SK-N-SH (cell line): ENCODE measurements at regions not wholly inside any gene's neighbourhood (a gene's known extent, or its start where the extent isn't known, plus 50 kb on each side); places are given as distances from the start of the nearest gene placed in this dataset.

ENCODE experiments used
- CTCF ChIA-PET: fragments of 300-600, 350-600 bp; formaldehyde crosslinking; extraction: SDS; loops from one replicate; lab custom pipeline; 2021; lab: Yijun Ruan, JAX
- POLR2A ChIA-PET: fragments of 350-600 bp; sonication (Branson Sonifier 250); formaldehyde crosslinking; extraction: SDS; loops from one replicate; lab custom pipeline; 2020; ENCODE audit warnings: antibody characterized with exemption, inconsistent platforms; lab: Yijun Ruan, JAX
- DNase-seq: peaks from one replicate; pipeline ENCODE4 v3.0.0; 2012
- H2AFZ ChIP-seq: fragments of 200-600 bp; sonication (generic); 2 replicates; pipeline ENCODE4 v1.8.1; 2016; ENCODE audit warnings: antibody characterized with exemption, mild to moderate bottlenecking, low read depth
- H3F3A ChIP-seq: fragments of 200-600 bp; sonication (generic); replicated peaks from 2 replicates; pipeline ENCODE3; 2016; ENCODE audit warnings: antibody characterized with exemption, mild to moderate bottlenecking; ENCODE audit not compliant: insufficient read depth
- H3K27ac ChIP-seq, 2 experiments: fragments of 200-500 bp in 1 of 2; fragments of 200-600 bp in 1 of 2; sonication (Bioruptor generic) in 1 of 2; sonication (generic), shearing (Covaris generic) in 1 of 2; 2 replicates each; pipeline versions ENCODE4 v1.5.1 to v1.6.1; 2014 to 2016; ENCODE audit warnings: low read depth in 2 of 2, inconsistent platforms in 1 of 2, low read length in 1 of 2, mild to moderate bottlenecking in 1 of 2, mixed read lengths in 1 of 2
- H3K27me3 ChIP-seq: fragments of 200-600 bp; sonication (generic), shearing (Covaris generic); 2 replicates; pipeline ENCODE4 v1.6.1; 2016; ENCODE audit warnings: mixed run types; ENCODE audit not compliant: insufficient read depth
- H3K36me3 ChIP-seq, 2 experiments: fragments of 200-500 bp in 1 of 2; fragments of 200-600 bp in 1 of 2; sonication (Bioruptor generic) in 1 of 2; sonication (generic) in 1 of 2; replicated peaks in 1 of 2; 2 replicates each; pipeline versions ENCODE3 to v1.5.1; 2014 to 2016; ENCODE audit warnings: low read length in 1 of 2, mild to moderate bottlenecking in 1 of 2; ENCODE audit not compliant: insufficient read depth in 2 of 2, control insufficient read depth in 1 of 2
- H3K4me1 ChIP-seq, 2 experiments: fragments of 200-500 bp in 1 of 2; fragments of 200-600 bp in 1 of 2; sonication (Bioruptor generic) in 1 of 2; sonication (generic), shearing (Covaris generic) in 1 of 2; 2 replicates each; pipeline versions ENCODE4 v1.5.1 to v1.6.1; 2014 to 2016; ENCODE audit warnings: low read depth in 1 of 2, low read length in 1 of 2, mixed run types in 1 of 2; ENCODE audit not compliant: insufficient read depth in 2 of 2, control insufficient read depth in 1 of 2
- H3K4me2 ChIP-seq: fragments of 200-600 bp; sonication (generic), shearing (Covaris generic); 2 replicates; pipeline ENCODE4 v1.6.1; 2017; ENCODE audit warnings: mixed run types
- H3K4me3 ChIP-seq, 2 experiments: fragments of 200-500 bp in 1 of 2; fragments of 200-600 bp in 1 of 2; sonication (Bioruptor generic) in 1 of 2; sonication (generic), shearing (Covaris generic) in 1 of 2; 2 replicates each; pipeline versions ENCODE4 v1.5.1 to v1.8.1; 2014 to 2016; ENCODE audit warnings: low read depth in 2 of 2, inconsistent platforms in 1 of 2, low read length in 1 of 2, mild to moderate bottlenecking in 1 of 2, mixed read lengths in 1 of 2, moderate library complexity in 1 of 2
- H3K79me2 ChIP-seq: fragments of 200-600 bp; sonication (generic); 2 replicates; pipeline ENCODE4 v1.8.1; 2017; ENCODE audit warnings: mild to moderate bottlenecking; ENCODE audit not compliant: insufficient read depth
- H3K9ac ChIP-seq: fragments of 200-600 bp; sonication (generic); 2 replicates; pipeline ENCODE4 v1.6.1; 2017; ENCODE audit warnings: mixed run types
- H3K9me2 ChIP-seq: fragments of 200-600 bp; sonication (generic); 2 replicates; pipeline ENCODE4 v1.6.1; 2017; ENCODE audit warnings: mixed run types
- H3K9me3 ChIP-seq: fragments of 200-600 bp; sonication (generic); 2 replicates; pipeline ENCODE4 v1.6.1; 2017; ENCODE audit warnings: mixed run types, mild to moderate bottlenecking, moderate library complexity
- H4K20me1 ChIP-seq: fragments of 200-600 bp; sonication (generic); 2 replicates; pipeline ENCODE4 v1.6.1; 2017; ENCODE audit warnings: mild to moderate bottlenecking, mixed run types; ENCODE audit not compliant: insufficient read depth
- CTCF ChIP-seq: fragments of 200-600 bp; sonication (generic); IDR thresholded peaks from 2 replicates; pipeline ENCODE4 v1.6.1; 2017; ENCODE audit warnings: antibody characterized with exemption, mild to moderate bottlenecking, moderate library complexity
- EP300 ChIP-seq, 2 experiments: IDR thresholded peaks; 2 replicates each; pipeline versions ENCODE4 v1.4.0 to v1.6.1; 2012; ENCODE audit warnings: borderline replicate concordance in 1 of 2, low read depth in 1 of 2, low read length in 1 of 2
- FOXJ3 ChIP-seq: sonication (generic); formaldehyde crosslinking; IDR thresholded peaks from 2 replicates; pipeline ENCODE4 v1.5.1; 2020; ENCODE audit warnings: mild to moderate bottlenecking, missing genetic modification reagents
- FOXM1 ChIP-seq: IDR thresholded peaks from 2 replicates; pipeline ENCODE4 v1.4.0; 2012; ENCODE audit warnings: low read depth, mild to moderate bottlenecking
- GABPA ChIP-seq: IDR thresholded peaks from 2 replicates; pipeline ENCODE4 v1.4.0; 2012; ENCODE audit warnings: low read depth, mild to moderate bottlenecking
- GATA2 ChIP-seq: sonication (generic); formaldehyde crosslinking; IDR thresholded peaks from 2 replicates; pipeline ENCODE4 v1.5.0; 2020; ENCODE audit warnings: mild to moderate bottlenecking, missing genetic modification reagents
- MXI1 ChIP-seq: IDR thresholded peaks from 2 replicates; pipeline ENCODE4 v1.6.1; 2012; ENCODE audit warnings: mild to moderate bottlenecking, low read depth, low read length, improper control_type of control experiment
- NFIC ChIP-seq: IDR thresholded peaks from 2 replicates; pipeline ENCODE4 v1.4.0; 2012; ENCODE audit warnings: borderline replicate concordance
- NRF1 ChIP-seq: IDR thresholded peaks from 2 replicates; pipeline ENCODE4 v1.6.1; 2012; ENCODE audit warnings: low read depth, mild to moderate bottlenecking, low read length
- RCOR1 ChIP-seq: fragments of 150-350 bp; IDR thresholded peaks from 2 replicates; pipeline ENCODE4 v1.6.1; 2017; ENCODE audit warnings: antibody characterized with exemption, low read length
- RFX5 ChIP-seq: IDR thresholded peaks from 2 replicates; pipeline ENCODE4 v1.6.1; 2012; ENCODE audit warnings: mild to moderate bottlenecking, improper control_type of control experiment, low read length
- RXRA ChIP-seq: IDR thresholded peaks from 2 replicates; pipeline ENCODE4 v1.4.0; 2012; ENCODE audit warnings: low read depth, mild to moderate bottlenecking, borderline replicate concordance
- SMC3 ChIP-seq: IDR thresholded peaks from 2 replicates; pipeline ENCODE4 v1.6.1; 2012; ENCODE audit warnings: low read depth, low read length, improper control_type of control experiment
- YY1 ChIP-seq: IDR thresholded peaks from 2 replicates; pipeline ENCODE4 v1.4.0; 2012; ENCODE audit warnings: low read depth, mild to moderate bottlenecking
- ZBTB33 ChIP-seq: IDR thresholded peaks from 2 replicates; pipeline ENCODE4 v1.4.0; 2012; ENCODE audit warnings: low read depth, borderline replicate concordance
- WGBS: methylation state at CpG from one replicate; pipeline ENCODE4 v1.1.6; 2017; ENCODE audit warnings: low lambda C conversion rate; 5-methylcytosine and 5-hydroxymethylcytosine counted together
- TF ChIP-seq, protein P1 (sequence below): fragments of 150-350 bp; IDR thresholded peaks from 2 replicates; pipeline ENCODE4 v1.6.1; 2017; ENCODE audit warnings: antibody characterized with exemption, low read length, low read depth, borderline replicate concordance
- TF ChIP-seq, protein P2 (sequence below): IDR thresholded peaks from 2 replicates; pipeline ENCODE4 v1.6.1; 2012; ENCODE audit warnings: mild to moderate bottlenecking, low read depth, low read length, moderate library complexity
- TF ChIP-seq, protein P3 (sequence below): fragments of 150-350 bp; IDR thresholded peaks from 2 replicates; pipeline ENCODE4 v1.6.1; 2016; ENCODE audit warnings: mild to moderate bottlenecking, low read depth, low read length
- TF ChIP-seq, protein P4 (sequence below): IDR thresholded peaks from 2 replicates; pipeline ENCODE4 v1.4.0; 2012; ENCODE audit warnings: low read depth

- H3K4me3 ChIP-seq, result no peak overlapping the region
- H3K36me3 ChIP-seq, result no peaks in the 10 kb centered on the region
- no peaks in the 10 kb centered on the region for H3F3A ChIP-seq
- WGBS, result 2% methylated on average over 5 of the region's 5 CpGs
- no peak overlapping the region for H3K9ac ChIP-seq
- TF ChIP-seq ZBTB33 (no peak), GATA2 (CRISPR knock-in tag) (no peak), GABPA (no peak), EP300 (IDR thresholded peaks at IDR 0.05; ENCODE audit: borderline replicate concordance in 1 of 2, low read depth in 1 of 2, low read length in 1 of 2) (no peak), RFX5 (no peak), NRF1 (no peak), MXI1 (no peak), RXRA (no peak), RCOR1 (no peak), FOXM1 (no peak), FOXJ3 (no peak), NFIC (no peak), SMC3 (no peak), CTCF (no peak), YY1 (no peak)
- TF ChIP-seq, protein P1, sequence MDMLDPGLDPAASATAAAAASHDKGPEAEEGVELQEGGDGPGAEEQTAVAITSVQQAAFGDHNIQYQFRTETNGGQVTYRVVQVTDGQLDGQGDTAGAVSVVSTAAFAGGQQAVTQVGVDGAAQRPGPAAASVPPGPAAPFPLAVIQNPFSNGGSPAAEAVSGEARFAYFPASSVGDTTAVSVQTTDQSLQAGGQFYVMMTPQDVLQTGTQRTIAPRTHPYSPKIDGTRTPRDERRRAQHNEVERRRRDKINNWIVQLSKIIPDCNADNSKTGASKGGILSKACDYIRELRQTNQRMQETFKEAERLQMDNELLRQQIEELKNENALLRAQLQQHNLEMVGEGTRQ, result no peak
- TF ChIP-seq, protein P2, sequence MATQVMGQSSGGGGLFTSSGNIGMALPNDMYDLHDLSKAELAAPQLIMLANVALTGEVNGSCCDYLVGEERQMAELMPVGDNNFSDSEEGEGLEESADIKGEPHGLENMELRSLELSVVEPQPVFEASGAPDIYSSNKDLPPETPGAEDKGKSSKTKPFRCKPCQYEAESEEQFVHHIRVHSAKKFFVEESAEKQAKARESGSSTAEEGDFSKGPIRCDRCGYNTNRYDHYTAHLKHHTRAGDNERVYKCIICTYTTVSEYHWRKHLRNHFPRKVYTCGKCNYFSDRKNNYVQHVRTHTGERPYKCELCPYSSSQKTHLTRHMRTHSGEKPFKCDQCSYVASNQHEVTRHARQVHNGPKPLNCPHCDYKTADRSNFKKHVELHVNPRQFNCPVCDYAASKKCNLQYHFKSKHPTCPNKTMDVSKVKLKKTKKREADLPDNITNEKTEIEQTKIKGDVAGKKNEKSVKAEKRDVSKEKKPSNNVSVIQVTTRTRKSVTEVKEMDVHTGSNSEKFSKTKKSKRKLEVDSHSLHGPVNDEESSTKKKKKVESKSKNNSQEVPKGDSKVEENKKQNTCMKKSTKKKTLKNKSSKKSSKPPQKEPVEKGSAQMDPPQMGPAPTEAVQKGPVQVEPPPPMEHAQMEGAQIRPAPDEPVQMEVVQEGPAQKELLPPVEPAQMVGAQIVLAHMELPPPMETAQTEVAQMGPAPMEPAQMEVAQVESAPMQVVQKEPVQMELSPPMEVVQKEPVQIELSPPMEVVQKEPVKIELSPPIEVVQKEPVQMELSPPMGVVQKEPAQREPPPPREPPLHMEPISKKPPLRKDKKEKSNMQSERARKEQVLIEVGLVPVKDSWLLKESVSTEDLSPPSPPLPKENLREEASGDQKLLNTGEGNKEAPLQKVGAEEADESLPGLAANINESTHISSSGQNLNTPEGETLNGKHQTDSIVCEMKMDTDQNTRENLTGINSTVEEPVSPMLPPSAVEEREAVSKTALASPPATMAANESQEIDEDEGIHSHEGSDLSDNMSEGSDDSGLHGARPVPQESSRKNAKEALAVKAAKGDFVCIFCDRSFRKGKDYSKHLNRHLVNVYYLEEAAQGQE, result no peak
- TF ChIP-seq, protein P3, sequence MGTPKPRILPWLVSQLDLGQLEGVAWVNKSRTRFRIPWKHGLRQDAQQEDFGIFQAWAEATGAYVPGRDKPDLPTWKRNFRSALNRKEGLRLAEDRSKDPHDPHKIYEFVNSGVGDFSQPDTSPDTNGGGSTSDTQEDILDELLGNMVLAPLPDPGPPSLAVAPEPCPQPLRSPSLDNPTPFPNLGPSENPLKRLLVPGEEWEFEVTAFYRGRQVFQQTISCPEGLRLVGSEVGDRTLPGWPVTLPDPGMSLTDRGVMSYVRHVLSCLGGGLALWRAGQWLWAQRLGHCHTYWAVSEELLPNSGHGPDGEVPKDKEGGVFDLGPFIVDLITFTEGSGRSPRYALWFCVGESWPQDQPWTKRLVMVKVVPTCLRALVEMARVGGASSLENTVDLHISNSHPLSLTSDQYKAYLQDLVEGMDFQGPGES, result no peak
- TF ChIP-seq, protein P4, sequence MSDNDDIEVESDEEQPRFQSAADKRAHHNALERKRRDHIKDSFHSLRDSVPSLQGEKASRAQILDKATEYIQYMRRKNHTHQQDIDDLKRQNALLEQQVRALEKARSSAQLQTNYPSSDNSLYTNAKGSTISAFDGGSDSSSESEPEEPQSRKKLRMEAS, result no peak
- no peaks in the 10 kb centered on the region for H3K27me3 ChIP-seq
- H3K79me2 ChIP-seq, result no peaks in the 10 kb centered on the region
- no peaks in the 10 kb centered on the region for H3K4me1 ChIP-seq
- H2AFZ ChIP-seq, result no peak overlapping the region
- H4K20me1 ChIP-seq, result no peaks in the 10 kb centered on the region
- no peak for DNase-seq
- no peaks in the 10 kb centered on the region for H3K9me2 ChIP-seq
- ChIA-PET POLR2A (no interaction called here), CTCF (no interaction called here)
- no peak overlapping the region for H3K27ac ChIP-seq
- no peaks in the 10 kb centered on the region for H3K9me3 ChIP-seq
- no peak overlapping the region for H3K4me2 ChIP-seq
These were observed 1724.1 kb upstream of the SEL1L start for GRCh38 chr14:83257466-83258439.
